IMR-90 (cell line): ENCODE measurements at regions not wholly inside any gene's neighbourhood (a gene's known extent, or its start where the extent isn't known, plus 50 kb on each side); places are given as distances from the start of the nearest gene placed in this dataset.

ENCODE experiments used
- ATAC-seq: fragments of 200-7000 bp; cut with Tn5 transposase; 2 replicates; pipeline ENCODE4 v1.9.1; 2020; ENCODE audit warnings: low read depth, mild to moderate bottlenecking, moderate library complexity
- BruUV-seq: library from RNA; stranded (reverse); fragments of 400-500 nt; replicated peaks from 2 replicates; lab custom pipeline; 2021; lab: Mats Ljungman, UMichigan
- CTCF ChIA-PET: fragments of 300-600 bp; formaldehyde crosslinking; extraction: SDS; loops from one replicate; lab custom pipeline; 2021; ENCODE audit warnings: antibody characterized with exemption; lab: Yijun Ruan, JAX
- POLR2A ChIA-PET: fragments of 300-600 bp; sonication (Branson Sonifier 250); formaldehyde crosslinking; loops from one replicate; lab custom pipeline; 2022; ENCODE audit warnings: antibody characterized with exemption; ENCODE audit not compliant: unreplicated experiment; lab: Charles Lee
- DNase-seq: peaks from one replicate; pipeline ENCODE4 v3.0.0; 2013
- H2AFZ ChIP-seq: replicated peaks from 2 replicates; pipeline ENCODE3; 2013; ENCODE audit warnings: low read length, mild to moderate bottlenecking; ENCODE audit not compliant: poor library complexity
- H2AK5ac ChIP-seq: 2 replicates; pipeline ENCODE4 v1.6.1; 2013; ENCODE audit warnings: low read depth, low read length, inconsistent platforms
- H2AK9ac ChIP-seq: replicated peaks from 2 replicates; pipeline ENCODE3; 2013; ENCODE audit warnings: mild to moderate bottlenecking, low read depth, low read length, moderate library complexity; ENCODE audit not compliant: poor library complexity
- H2BK120ac ChIP-seq: 2 replicates; pipeline ENCODE4 v1.6.1; 2013; ENCODE audit warnings: low read depth, low read length, inconsistent platforms
- H2BK15ac ChIP-seq: 3 replicates; pipeline ENCODE4 v1.6.1; 2013; ENCODE audit warnings: low read depth, low read length, inconsistent platforms
- H2BK20ac ChIP-seq: 2 replicates; pipeline ENCODE4 v1.6.1; 2013; ENCODE audit warnings: low read depth, mild to moderate bottlenecking, inconsistent platforms, low read length, moderate library complexity
- H2BK5ac ChIP-seq: 2 replicates; pipeline ENCODE4 v1.6.1; 2013; ENCODE audit warnings: mild to moderate bottlenecking, low read depth, low read length, inconsistent platforms; ENCODE audit not compliant: poor library complexity, severe bottlenecking
- H3K14ac ChIP-seq: replicated peaks from 2 replicates; pipeline ENCODE4 v1.6.1; 2013; ENCODE audit warnings: low read depth, low read length, inconsistent platforms
- H3K18ac ChIP-seq: 2 replicates; pipeline ENCODE4 v1.6.1; 2013; ENCODE audit warnings: low read depth, low read length, control low read depth
- H3K23ac ChIP-seq: 2 replicates; pipeline ENCODE4 v1.6.1; 2013; ENCODE audit warnings: low read depth, low read length, inconsistent platforms
- H3K27ac ChIP-seq: 2 replicates; pipeline ENCODE4 v1.5.1; 2013; ENCODE audit warnings: mild to moderate bottlenecking, control low read depth, low read length; ENCODE audit not compliant: insufficient read depth
- H3K27me3 ChIP-seq: 2 replicates; pipeline ENCODE4 v1.6.1; 2013; ENCODE audit warnings: low read length; ENCODE audit not compliant: control insufficient read depth, insufficient read depth
- H3K36me3 ChIP-seq: 2 replicates; pipeline ENCODE4 v1.6.1; 2013; ENCODE audit warnings: low read length, mixed read lengths; ENCODE audit not compliant: control insufficient read depth, insufficient read depth
- H3K4ac ChIP-seq: 2 replicates; pipeline ENCODE4 v1.6.1; 2013; ENCODE audit warnings: low read depth, low read length, inconsistent platforms
- H3K4me1 ChIP-seq: 2 replicates; pipeline ENCODE4 v1.6.1; 2013; ENCODE audit warnings: low read length, mixed read lengths; ENCODE audit not compliant: control insufficient read depth, insufficient read depth
- H3K4me2 ChIP-seq: 2 replicates; pipeline ENCODE4 v1.6.1; 2013; ENCODE audit warnings: low read depth, mild to moderate bottlenecking, control low read depth, low read length, moderate library complexity
- H3K4me3 ChIP-seq: 2 replicates; pipeline ENCODE4 v1.5.1; 2013; ENCODE audit warnings: low read depth, mild to moderate bottlenecking, control low read depth, low read length, moderate library complexity; ENCODE audit not compliant: insufficient read depth
- H3K56ac ChIP-seq: 2 replicates; pipeline ENCODE4 v1.6.1; 2013; ENCODE audit warnings: low read length, inconsistent platforms; ENCODE audit not compliant: insufficient read depth; ENCODE audit errors: extremely low read depth
- H3K79me1 ChIP-seq, 2 experiments: 2 replicates each; pipeline ENCODE4 v1.6.1; 2013; ENCODE audit warnings: low read length in 2 of 2, inconsistent platforms in 1 of 2, low read depth in 1 of 2
- H3K9ac ChIP-seq: 2 replicates; pipeline ENCODE4 v1.6.1; 2013; ENCODE audit warnings: low read depth, low read length, control low read depth
- H3K9me1 ChIP-seq: 2 replicates; pipeline ENCODE4 v1.6.1; 2013; ENCODE audit warnings: low read length, inconsistent platforms; ENCODE audit not compliant: insufficient read depth
- H3K9me3 ChIP-seq: 2 replicates; pipeline ENCODE4 v1.6.1; 2013; ENCODE audit warnings: low read length; ENCODE audit not compliant: control insufficient read depth, insufficient read depth
- H4K20me1 ChIP-seq: 2 replicates; pipeline ENCODE4 v1.6.1; 2013; ENCODE audit warnings: low read length, inconsistent platforms; ENCODE audit not compliant: insufficient read depth
- H4K5ac ChIP-seq: 2 replicates; pipeline ENCODE4 v1.6.1; 2013; ENCODE audit warnings: mild to moderate bottlenecking, low read depth, low read length, control low read depth
- H4K8ac ChIP-seq, 2 experiments: 2 replicates each; pipeline ENCODE4 v1.6.1; 2013; ENCODE audit warnings: low read depth in 2 of 2, low read length in 2 of 2, control low read depth in 1 of 2, inconsistent platforms in 1 of 2
- H4K91ac ChIP-seq: 2 replicates; pipeline ENCODE4 v1.6.1; 2013; ENCODE audit warnings: low read depth, low read length, inconsistent platforms; ENCODE audit not compliant: insufficient read depth
- USF2 ChIP-seq: fragments of 150-350 bp; IDR thresholded peaks from 2 replicates; pipeline ENCODE4 v1.6.1; 2017; ENCODE audit warnings: mild to moderate bottlenecking, antibody characterized with exemption, low read length, low read depth
- WGBS, 2 experiments: methylation state at CpG; one replicate each; pipeline versions ENCODE4 v1.1.5 to v1.1.7; 2013; ENCODE audit warnings: missing lambda C conversion rate in 2 of 2; ENCODE audit not compliant: insufficient read length in 1 of 2; ENCODE audit errors: extremely low coverage in 2 of 2; 5-methylcytosine and 5-hydroxymethylcytosine counted together
- dilution Hi-C: fragments of 300-500 bp; cut with HindIII; formaldehyde crosslinking; loops from one replicate; pipeline ENCODE4 v1.14.3; 2018; ENCODE audit warnings: low sequenced_read_pairs; ENCODE audit not compliant: unreplicated experiment
- in situ Hi-C: fragments of 300-500 bp; cut with MboI; formaldehyde crosslinking; loops from 3 replicates; pipeline ENCODE4 v1.14.3; 2019; ENCODE audit warnings: low sequenced_read_pairs, inconsistent platforms, mixed read lengths
- intact Hi-C: fragments of 100-400 bp; cut with micrococcal nuclease; formaldehyde crosslinking; loops from 2 replicates; pipeline ENCODE4 v1.10.0; 2022

- Histone ChIP-seq H2BK20ac (no peak overlapping the region), H2BK120ac (no peak overlapping the region), H2BK15ac (no peak overlapping the region), H3K23ac (no peak overlapping the region), H4K5ac (no peak overlapping the region), H3K9me1 (no peaks in the 10 kb centered on the region), H4K8ac (no peak overlapping the region), H2AK9ac (no peak overlapping the region), H2BK5ac (no peak overlapping the region), H3K79me1 (no peaks in the 10 kb centered on the region), H3K4me2 (no peak overlapping the region), H3K9me3 (peaks cover 16% of the 10 kb centered on the region), H3K4me1 (no peaks in the 10 kb centered on the region), H3K4ac (no peak overlapping the region), H3K4me3 (no peak overlapping the region), H3K9ac (no peak overlapping the region), H3K18ac (no peak overlapping the region), H4K91ac (no peak overlapping the region), H2AK5ac (no peak overlapping the region), H3K27me3 (no peaks in the 10 kb centered on the region), H3K56ac (no peak overlapping the region), H3K36me3 (no peaks in the 10 kb centered on the region), H2AFZ (no peak overlapping the region), H3K27ac (no peak overlapping the region), H3K14ac (no peak overlapping the region), H4K20me1 (no peaks in the 10 kb centered on the region)
- BruUV-seq, result no TSS peak
- DNase-seq (no peak), ATAC-seq (no peak)
- ChIA-PET CTCF (no interaction called here), POLR2A (no interaction called here)
- TF ChIP-seq USF2, result no peak
- dilution Hi-C loops, result no loop called here
- intact Hi-C loops, result no loop called here
- in situ Hi-C loops, result no loop called here
- 75% methylated on average over 5 of the region's 9 CpGs; no CpG with 5 or more reads in 1 of the 2 experiments for WGBS, 2 experiments
These were observed 260.0 kb downstream of the ASMT start for GRCh38 chrX:1874899-1875298.
